IPS DF 6.9 (cell line): ENCODE measurements at regions not wholly inside any gene's neighbourhood (a gene's known extent, or its start where the extent isn't known, plus 50 kb on each side); places are given as distances from the start of the nearest gene placed in this dataset.
A peak's percentile ranks its signal among the peaks of the same experiment; 100 is the strongest.
"Not testable (repeated sequence)": the region's sequence is repeated elsewhere in the genome, so short reads cannot be mapped to it uniquely, and the experiment has no call there.

Source experiments
- DNase-seq: peaks from one replicate; pipeline ENCODE4 v3.0.0-alpha.2; 2013; ENCODE audit warnings: low read depth, low spot score
- H3K27ac ChIP-seq: one replicate; pipeline ENCODE4 v1.5.1; 2013; ENCODE audit warnings: low read length, control low read depth
- H3K27me3 ChIP-seq: 2 replicates; pipeline ENCODE4 v1.6.1; 2013; ENCODE audit warnings: mild to moderate bottlenecking, low read length; ENCODE audit not compliant: control insufficient read depth, insufficient read depth
- H3K36me3 ChIP-seq: 2 replicates; pipeline ENCODE4 v1.6.1; 2013; ENCODE audit warnings: low read length; ENCODE audit not compliant: control insufficient read depth, insufficient read depth
- H3K4me1 ChIP-seq: 2 replicates; pipeline ENCODE4 v1.6.1; 2013; ENCODE audit warnings: low read length; ENCODE audit not compliant: control insufficient read depth, insufficient read depth
- H3K4me3 ChIP-seq: 2 replicates; pipeline ENCODE4 v1.5.1; 2013; ENCODE audit warnings: mild to moderate bottlenecking, low read length
- H3K9me3 ChIP-seq: 2 replicates; pipeline ENCODE4 v1.6.1; 2013; ENCODE audit warnings: low read length, inconsistent platforms; ENCODE audit not compliant: control insufficient read depth, insufficient read depth
- WGBS: extraction: QIAGEN DNeasy Blood & Tissue Kit; methylation state at CpG from one replicate; pipeline ENCODE4 v1.1.7; 2013; ENCODE audit warnings: mixed read lengths, missing lambda C conversion rate; ENCODE audit not compliant: insufficient read length, insufficient coverage; 5-methylcytosine and 5-hydroxymethylcytosine counted together

GRCh38 chr1:203995228-203995627, 77.7 kb upstream of the SOX13 start:
- no peak for DNase-seq
- WGBS, result no CpG with 5 or more reads among the region's 4 CpGs
- no peaks in the 10 kb centered on the region for H3K36me3 ChIP-seq
- no peak overlapping the region for H3K4me3 ChIP-seq
- H3K9me3 ChIP-seq, result no peaks in the 10 kb centered on the region
- no peak overlapping the region for H3K27ac ChIP-seq
- peaks cover 4% of the 10 kb centered on the region; the same call in 1 of the 2 replicates for H3K4me1 ChIP-seq
- H3K27me3 ChIP-seq, result no peaks in the 10 kb centered on the region; the same call in 1 of the 2 replicates

GRCh38 chr1:203996126-203996525, 76.8 kb upstream of the SOX13 start:
- no peak overlapping the region for H3K27ac ChIP-seq
- peaks cover 4% of the 10 kb centered on the region; the same call in 1 of the 2 replicates for H3K4me1 ChIP-seq
- no peaks in the 10 kb centered on the region for H3K9me3 ChIP-seq
- no CpG with 5 or more reads among the region's 4 CpGs for WGBS
- H3K36me3 ChIP-seq, result no peaks in the 10 kb centered on the region
- H3K27me3 ChIP-seq, result no peaks in the 10 kb centered on the region; the same call in 1 of the 2 replicates
- peak; percentile 35 for DNase-seq
- H3K4me3 ChIP-seq, result no peak overlapping the region

GRCh38 chr1:203998571-203998970, 74.3 kb upstream of the SOX13 start:
- not testable (repeated sequence) for H3K4me3 ChIP-seq, DNase-seq, H3K36me3 ChIP-seq, H3K9me3 ChIP-seq, H3K27ac ChIP-seq, H3K27me3 ChIP-seq, H3K4me1 ChIP-seq
- WGBS, result no CpG with 5 or more reads among the region's 5 CpGs

DNA sequence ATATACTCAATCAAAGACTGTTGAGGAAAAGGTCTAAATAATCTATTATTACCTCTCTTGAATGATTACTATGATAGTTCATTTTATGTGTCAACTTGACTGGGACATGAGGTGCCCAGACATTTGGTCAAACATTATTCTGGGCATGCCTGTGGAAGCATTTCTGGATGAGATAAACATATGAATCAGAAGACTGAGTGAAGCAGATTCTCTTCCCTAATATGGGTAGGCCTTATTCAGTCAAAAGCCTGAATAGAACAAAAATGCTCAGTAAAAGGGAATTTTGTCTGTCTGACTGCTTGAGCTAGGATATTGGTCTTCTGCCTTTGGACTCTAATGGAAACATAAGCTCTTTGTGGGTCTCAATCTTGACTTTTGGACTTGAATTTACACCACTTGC, 73.3 kb upstream of the SOX13 start:
- no peak for DNase-seq
- H3K4me1 ChIP-seq, result peaks cover 5% of the 10 kb centered on the region; the same call in 1 of the 2 replicates
- H3K27ac ChIP-seq, result no peak overlapping the region

GRCh38 chr1:204001166-204001901, 71.6 kb upstream of the SOX13 start:
- H3K9me3 ChIP-seq, result no peaks in the 10 kb centered on the region
- H3K27me3 ChIP-seq, result no peaks in the 10 kb centered on the region
- H3K4me1 ChIP-seq, result peaks cover 2% of the 10 kb centered on the region; the same call in 1 of the 2 replicates
- WGBS, result no CpG with 5 or more reads among the region's 2 CpGs
- no peaks in the 10 kb centered on the region for H3K36me3 ChIP-seq
- DNase-seq, result no peak
- no peak overlapping the region for H3K4me3 ChIP-seq
- H3K27ac ChIP-seq, result no peak overlapping the region

More for the DNA sequence above, 73.3 kb upstream of the SOX13 start:
- Histone ChIP-seq H3K36me3 (no peaks in the 10 kb centered on the region), H3K27me3 (no peaks in the 10 kb centered on the region; the same call in 1 of the 2 replicates), H3K4me3 (no peak overlapping the region), H3K9me3 (no peaks in the 10 kb centered on the region)

- Histone ChIP-seq H3K27ac (no peak overlapping the region), H3K36me3 (no peaks in the 10 kb centered on the region), H3K4me3 (no peak overlapping the region), H3K4me1 (peaks cover 1% of the 10 kb centered on the region; the same call in 1 of the 2 replicates), H3K27me3 (no peaks in the 10 kb centered on the region), H3K9me3 (no peaks in the 10 kb centered on the region)
- no CpG with 5 or more reads among the region's 3 CpGs for WGBS
- no peak for DNase-seq
These were observed 70.3 kb upstream of the SOX13 start for GRCh38 chr1:204002614-204003013.

DNA sequence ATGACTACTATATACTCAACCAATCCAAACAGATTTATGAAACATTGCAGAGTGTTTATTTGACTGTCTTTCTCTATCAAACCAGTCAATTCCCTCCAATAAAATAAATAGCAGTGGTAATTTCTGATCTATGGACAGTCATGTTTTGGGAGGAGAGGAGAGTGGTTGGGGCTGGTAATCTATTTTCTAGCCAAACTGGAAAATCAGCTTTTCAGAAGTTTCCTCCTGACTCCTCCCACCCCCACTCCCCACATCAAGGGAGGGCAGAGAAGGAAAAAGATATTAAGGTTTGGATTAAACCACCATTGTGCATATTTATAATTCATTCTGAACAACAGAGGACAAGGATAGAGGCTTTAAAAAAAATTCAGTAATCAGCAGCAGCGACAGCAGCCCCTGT, 69.4 kb upstream of the SOX13 start:
- no CpG with 5 or more reads among the region's 1 CpG for WGBS
- Histone ChIP-seq H3K27ac (no peak overlapping the region), H3K4me1 (peaks cover 1% of the 10 kb centered on the region; the same call in 1 of the 2 replicates), H3K4me3 (no peak overlapping the region), H3K36me3 (no peaks in the 10 kb centered on the region), H3K9me3 (no peaks in the 10 kb centered on the region), H3K27me3 (no peaks in the 10 kb centered on the region)
- no peak for DNase-seq

- no peaks in the 10 kb centered on the region for H3K9me3 ChIP-seq
- DNase-seq, result no peak
- peaks cover 3% of the 10 kb centered on the region; the same call in 1 of the 2 replicates for H3K4me1 ChIP-seq
- H3K27me3 ChIP-seq, result no peaks in the 10 kb centered on the region
- no peak overlapping the region for H3K27ac ChIP-seq
- no peak overlapping the region for H3K4me3 ChIP-seq
- no peaks in the 10 kb centered on the region for H3K36me3 ChIP-seq
- no CpG with 5 or more reads among the region's 5 CpGs for WGBS
These were observed 61.5 kb upstream of the SOX13 start for GRCh38 chr1:204011426-204011825.

- DNase-seq, result no peak
- H3K9me3 ChIP-seq, result no peaks in the 10 kb centered on the region; the same call in 1 of the 2 replicates
- H3K27ac ChIP-seq, result no peak overlapping the region
- no peak overlapping the region for H3K4me3 ChIP-seq
- H3K36me3 ChIP-seq, result no peaks in the 10 kb centered on the region
- WGBS, result no CpG with 5 or more reads among the region's 8 CpGs
- H3K4me1 ChIP-seq, result peaks cover 4% of the 10 kb centered on the region; the same call in 1 of the 2 replicates
- H3K27me3 ChIP-seq, result no peaks in the 10 kb centered on the region
These were observed 59.9 kb upstream of the SOX13 start for GRCh38 chr1:204013052-204013451.

DNA sequence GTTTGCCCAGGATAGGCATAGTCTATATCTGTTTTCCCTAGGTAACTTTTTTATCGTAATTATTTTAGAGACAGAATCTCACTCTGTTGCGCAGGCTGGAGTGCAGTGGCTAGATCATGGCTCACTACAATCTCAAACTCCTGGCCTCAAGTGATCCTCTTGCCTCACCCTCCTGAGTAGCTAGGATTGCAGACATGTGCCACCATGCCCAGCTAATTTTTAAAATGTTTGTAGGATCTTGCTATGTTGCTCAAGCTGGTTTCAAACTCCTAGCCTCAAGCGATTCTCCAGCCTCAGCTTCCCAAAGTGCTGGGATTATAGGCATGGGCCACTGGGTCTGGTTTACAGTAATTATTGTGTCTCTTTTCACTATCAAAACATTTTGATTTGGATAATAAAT, 58.6 kb upstream of the SOX13 start:
- Histone ChIP-seq H3K4me3 (no peak overlapping the region), H3K4me1 (peaks cover 4% of the 10 kb centered on the region; the same call in 1 of the 2 replicates), H3K27me3 (no peaks in the 10 kb centered on the region), H3K9me3 (no peaks in the 10 kb centered on the region; the same call in 1 of the 2 replicates), H3K36me3 (no peaks in the 10 kb centered on the region), H3K27ac (no peak overlapping the region)
- no CpG with 5 or more reads among the region's 3 CpGs for WGBS
- DNase-seq, result no peak

GRCh38 chr1:204014961-204015360, 58.0 kb upstream of the SOX13 start:
- not testable (repeated sequence) for H3K9me3 ChIP-seq, H3K4me1 ChIP-seq, H3K36me3 ChIP-seq, H3K27me3 ChIP-seq, H3K4me3 ChIP-seq, H3K27ac ChIP-seq, DNase-seq
- no CpG with 5 or more reads among the region's 8 CpGs for WGBS
